Pancreas (tissue), 10 donors: ENCODE measurements at regions not wholly inside any gene's neighbourhood (a gene's known extent, or its start where the extent isn't known, plus 50 kb on each side); places are given as distances from the start of the nearest gene placed in this dataset.

Experiments used
- ATAC-seq, 4 donors: fragments of 200-7000 bp; cut with Tn5 transposase; one replicate each; pipeline versions ENCODE4 v1.8.0 to v1.9.1; 2020; ENCODE audit warnings: mild to moderate bottlenecking in 4 of 4, moderate library complexity in 4 of 4
- DNase-seq, 6 donors: peaks; one replicate each; pipeline ENCODE4 v3.0.0-alpha.2; 2020
- FAIRE-seq: peaks from 2 replicates; lab custom pipeline; 2012; peaks lifted over from hg19 to GRCh38; lab: Jason Lieb, UNC
- H3K27ac ChIP-seq, 4 donors: fragments of 200-600 bp; sonication (generic); 1 replicate in 3 of 4; 2 replicates in 1 of 4; pipeline versions ENCODE4 v1.5.0 to v1.8.0; 2020
- H3K27me3 ChIP-seq, 4 donors: fragments of 200-600 bp; one replicate each; pipeline ENCODE4 v1.8.0; 2021
- H3K36me3 ChIP-seq, 3 donors: fragments of 200-600 bp; sonication (generic) in 1 of 3; one replicate each; pipeline versions ENCODE4 v1.5.0 to v1.8.0; 2020 to 2021
- H3K4me1 ChIP-seq, 3 donors: fragments of 200-600 bp; one replicate each; pipeline ENCODE4 v1.8.0; 2021
- H3K4me3 ChIP-seq, 4 donors: fragments of 200-600 bp; sonication (generic) in 2 of 4; one replicate each; pipeline versions ENCODE4 v1.5.0 to v1.8.0; 2020 to 2021
- H3K9me3 ChIP-seq, 4 donors: fragments of 200-600 bp; one replicate each; pipeline ENCODE4 v1.8.0; 2021
- CTCF ChIP-seq, 4 donors: fragments of 200-600 bp; sonication (generic) in 3 of 4; IDR thresholded peaks; one replicate each; pipeline versions ENCODE4 v1.5.0 to v1.8.0; 2021; ENCODE audit warnings: antibody characterized with exemption in 4 of 4
- WGBS, 2 donors: extraction: QIAGEN DNeasy Blood & Tissue Kit; methylation state at CpG; one replicate each; pipeline ENCODE4 v1.1.7; 2013; 5-methylcytosine and 5-hydroxymethylcytosine counted together
- intact Hi-C, 3 donors: fragments of 100-400 bp; cut with DNase I; formaldehyde crosslinking; loops; one replicate each; pipeline versions ENCODE4 v1.11.1 to v1.14.2; 2022
- donor health status: healthy with polysubstance abuse.
- donor health status: DM: no; HTN: no; CAD: no; lungs with moderate emphysema.
- donor health status: DM: no; HTN: no; CAD: no.
- donor health status: control.
- donor health status: control.
- donor health status: Bipolar disorder and iron deficiency.
- donor health status: DM: yes; HTN: yes; CAD: no.
- donor health status: DM: no; HTN: no; CAD: no.
- donor health status: DM: no; HTN: no; CAD: no.
- donor health status: DM: yes; HTN: yes; CAD: no.

GRCh38 chr10:2982146-2982545 lies 85.2 kb upstream of the PFKP start:
- peaks cover 0 to 7% (median 3%) of the 10 kb centered on the region in 3 donors for H3K4me1 ChIP-seq
- no peak overlapping the region for H3K4me3 ChIP-seq
- H3K27me3 ChIP-seq, result no peaks in the 10 kb centered on the region
- no peak for FAIRE-seq
- H3K27ac ChIP-seq, result no peak overlapping the region
- intact Hi-C loops, result no loop called here
- no peak for ATAC-seq
- 66 to 78% methylated on average over 7 of the region's 7 CpGs for WGBS, 2 donors
- no peak for DNase-seq
- no peaks in the 10 kb centered on the region for H3K9me3 ChIP-seq
- no peaks in the 10 kb centered on the region for H3K36me3 ChIP-seq
- no peak for TF ChIP-seq CTCF (IDR thresholded peaks at IDR 0.05)

- FAIRE-seq, result no peak
- intact Hi-C loops, result no loop called here
- 77 to 82% methylated on average over 19 of the region's 19 CpGs for whole genome bisulfite sequencing, 2 donors
Observed at GRCh38 chr10:2981361-2981801, 86.0 kb upstream of the PFKP start.

GRCh38 chr10:2980791-2981360 lies 86.5 kb upstream of the PFKP start:
- no peak for ATAC-seq
- no peak for FAIRE-seq
- peaks cover 0 to 3% (median under 1%) of the 10 kb centered on the region in 3 donors for H3K4me1 ChIP-seq
- no peak overlapping the region for H3K4me3 ChIP-seq
- H3K9me3 ChIP-seq, result no peaks in the 10 kb centered on the region
- no peak for TF ChIP-seq CTCF (IDR thresholded peaks at IDR 0.05)
- DNase-seq, result no peak
- H3K27ac ChIP-seq, result no peak overlapping the region
- intact Hi-C loops, result no loop called here
- WGBS, 2 donors, result 71 to 82% methylated on average over 10 of the region's 10 CpGs
- no peaks in the 10 kb centered on the region for H3K27me3 ChIP-seq
- H3K36me3 ChIP-seq, result no peaks in the 10 kb centered on the region

More at GRCh38 chr10:2981361-2981801, 86.0 kb upstream of the PFKP start:
- DNase-seq, result no peak
- Histone ChIP-seq H3K36me3 (no peaks in the 10 kb centered on the region), H3K4me1 (peaks cover 0 to 7% (median 3%) of the 10 kb centered on the region in 3 donors), H3K9me3 (no peaks in the 10 kb centered on the region), H3K27ac (no peak overlapping the region), H3K27me3 (no peaks in the 10 kb centered on the region), H3K4me3 (no peak overlapping the region)
- TF ChIP-seq CTCF (IDR thresholded peaks at IDR 0.05), result no peak
- no peak for ATAC-seq

- no peak for TF ChIP-seq CTCF (IDR thresholded peaks at IDR 0.05)
- H3K4me3 ChIP-seq, result no peak overlapping the region
- DNase-seq (no peak), ATAC-seq (no peak), FAIRE-seq (no peak)
- WGBS, 2 donors, result 82 to 88% methylated on average over 5 of the region's 5 CpGs
- H3K9me3 ChIP-seq, result no peaks in the 10 kb centered on the region
- intact Hi-C loops, result no loop called here
- H3K27ac ChIP-seq, result no peak overlapping the region
- no peaks in the 10 kb centered on the region for H3K27me3 ChIP-seq
- H3K4me1 ChIP-seq, result no peaks in the 10 kb centered on the region
- H3K36me3 ChIP-seq, result no peaks in the 10 kb centered on the region
Observed at GRCh38 chr10:2980116-2980515, 87.2 kb upstream of the PFKP start.

- TF ChIP-seq CTCF (IDR thresholded peaks at IDR 0.05), result no peak
- peak in 2 of 4 donors; percentile 35 to 65 for ATAC-seq
- DNase-seq, result no peak
- no peak overlapping the region for H3K4me3 ChIP-seq
- no peaks in the 10 kb centered on the region for H3K9me3 ChIP-seq
- FAIRE-seq, result no peak
- no peaks in the 10 kb centered on the region for H3K4me1 ChIP-seq
- 59 to 64% methylated on average over 8 of the region's 8 CpGs for WGBS, 2 donors
- H3K36me3 ChIP-seq, result no peaks in the 10 kb centered on the region
- H3K27me3 ChIP-seq, result no peaks in the 10 kb centered on the region
- no peak overlapping the region for H3K27ac ChIP-seq
- intact Hi-C loops, result no loop called here
Observed at GRCh38 chr10:2979306-2979705, 88.0 kb upstream of the PFKP start.
